ENCODE measurements at regions not wholly inside any gene's neighbourhood (a gene's known extent, or its start where the extent isn't known, plus 50 kb on each side); places are given as distances from the start of the nearest gene placed in this dataset.
"Not testable (repeated sequence)": the region's sequence is repeated elsewhere in the genome, so short reads cannot be mapped to it uniquely, and the experiment has no call there.

- DNase-seq (ENCODE audit: low spot score), result no peak
These were observed 149.4 kb upstream of the CHST15 start for GRCh38 chr10:124242791-124243190.

- DNase-seq (ENCODE audit: low spot score), result no peak
These were observed 149.0 kb upstream of the CHST15 start for GRCh38 chr10:124242365-124242764.

- not testable (repeated sequence) for DNase-seq (ENCODE audit: low spot score)
These were observed 148.1 kb upstream of the CHST15 start for GRCh38 chr10:124241510-124241909.

- DNase-seq (ENCODE audit: low spot score), result no peak
These were observed 147.5 kb upstream of the CHST15 start for GRCh38 chr10:124240839-124241291.

DNA sequence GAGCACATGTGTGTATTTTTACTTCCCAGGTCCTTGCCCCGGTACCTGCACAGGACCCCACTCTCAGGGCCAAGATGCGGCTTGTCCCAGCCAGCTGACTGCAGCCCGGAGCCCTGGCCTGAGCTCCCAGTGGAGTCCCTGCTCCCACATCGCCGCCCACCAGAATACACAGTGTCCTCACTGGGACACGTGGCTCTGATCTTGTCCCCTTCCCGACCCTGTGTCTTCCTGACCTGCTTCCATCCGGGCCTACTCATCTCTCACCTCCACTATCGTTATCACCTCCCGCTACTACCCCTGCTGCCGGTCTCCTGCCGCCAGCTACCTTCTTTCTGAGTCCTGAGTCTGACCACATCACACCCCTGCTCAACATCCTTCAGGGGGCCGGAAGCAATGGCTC, 146.3 kb upstream of the CHST15 start:
- DNase-seq (ENCODE audit: low spot score), result no peak

GRCh38 chr10:124239134-124239533, 145.7 kb upstream of the CHST15 start:
- no peak for DNase-seq (ENCODE audit: low spot score)

GRCh38 chr10:124238367-124238766, 145.0 kb upstream of the CHST15 start:
- DNase-seq (ENCODE audit: low spot score), result no peak

GRCh38 chr10:124237282-124237961, 144.0 kb upstream of the CHST15 start:
- no peak for DNase-seq (ENCODE audit: low spot score)

GRCh38 chr10:124236816-124237215, 143.4 kb upstream of the CHST15 start:
- no peak for DNase-seq (ENCODE audit: low spot score)

DNA sequence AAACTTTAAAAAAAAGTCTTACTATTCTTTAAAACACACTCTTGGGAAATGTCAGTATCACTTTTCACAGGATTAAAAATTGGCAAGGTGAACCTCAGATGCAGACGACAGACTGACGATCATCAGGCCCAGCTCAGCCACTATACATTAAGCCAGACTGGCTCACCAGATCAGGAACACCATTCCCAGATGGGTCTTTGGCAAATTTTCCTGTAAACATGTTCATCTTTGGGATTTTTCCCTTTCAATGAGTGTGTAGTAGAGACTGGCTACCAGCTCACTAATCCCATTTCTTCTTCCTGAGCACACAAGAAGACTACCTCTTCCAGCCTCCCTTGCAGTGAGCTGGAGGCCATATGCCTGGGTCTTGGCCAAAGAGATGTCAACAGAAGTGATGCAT, 142.7 kb upstream of the CHST15 start:
- no peak for DNase-seq (ENCODE audit: low spot score)

GRCh38 chr10:124235232-124235631, 141.8 kb upstream of the CHST15 start:
- DNase-seq (ENCODE audit: low spot score), result no peak

DNA sequence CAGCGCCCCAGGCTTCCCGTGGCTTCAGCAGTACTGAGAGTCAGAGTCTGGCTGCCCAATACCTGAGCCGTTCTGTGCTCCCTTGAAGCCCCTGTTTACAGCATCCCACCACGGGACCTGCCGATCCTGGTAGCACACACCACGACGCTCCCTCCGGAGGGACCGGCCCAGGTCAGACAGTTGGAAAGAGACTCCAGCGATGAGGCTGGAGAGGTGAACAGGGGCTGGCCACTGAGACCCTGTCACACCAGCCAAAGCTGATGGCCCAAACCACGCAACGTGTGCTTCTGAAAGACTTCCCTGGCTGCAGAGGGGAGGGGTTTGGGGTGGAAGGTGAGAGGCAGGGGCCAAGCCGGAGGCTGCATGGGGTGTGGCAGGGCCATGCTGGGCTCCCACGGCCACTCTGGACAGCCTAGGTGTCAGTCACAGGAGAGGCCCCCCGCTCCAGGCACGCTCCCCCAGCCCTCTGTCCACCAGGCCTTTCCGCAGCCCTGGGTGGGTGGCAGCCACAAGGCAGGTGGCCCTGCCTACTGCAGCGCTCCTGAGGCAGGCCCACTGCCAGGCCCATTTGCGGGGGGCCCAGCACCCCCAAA, 140.2 kb upstream of the CHST15 start:
- no peak for DNase-seq (ENCODE audit: low spot score)

DNA sequence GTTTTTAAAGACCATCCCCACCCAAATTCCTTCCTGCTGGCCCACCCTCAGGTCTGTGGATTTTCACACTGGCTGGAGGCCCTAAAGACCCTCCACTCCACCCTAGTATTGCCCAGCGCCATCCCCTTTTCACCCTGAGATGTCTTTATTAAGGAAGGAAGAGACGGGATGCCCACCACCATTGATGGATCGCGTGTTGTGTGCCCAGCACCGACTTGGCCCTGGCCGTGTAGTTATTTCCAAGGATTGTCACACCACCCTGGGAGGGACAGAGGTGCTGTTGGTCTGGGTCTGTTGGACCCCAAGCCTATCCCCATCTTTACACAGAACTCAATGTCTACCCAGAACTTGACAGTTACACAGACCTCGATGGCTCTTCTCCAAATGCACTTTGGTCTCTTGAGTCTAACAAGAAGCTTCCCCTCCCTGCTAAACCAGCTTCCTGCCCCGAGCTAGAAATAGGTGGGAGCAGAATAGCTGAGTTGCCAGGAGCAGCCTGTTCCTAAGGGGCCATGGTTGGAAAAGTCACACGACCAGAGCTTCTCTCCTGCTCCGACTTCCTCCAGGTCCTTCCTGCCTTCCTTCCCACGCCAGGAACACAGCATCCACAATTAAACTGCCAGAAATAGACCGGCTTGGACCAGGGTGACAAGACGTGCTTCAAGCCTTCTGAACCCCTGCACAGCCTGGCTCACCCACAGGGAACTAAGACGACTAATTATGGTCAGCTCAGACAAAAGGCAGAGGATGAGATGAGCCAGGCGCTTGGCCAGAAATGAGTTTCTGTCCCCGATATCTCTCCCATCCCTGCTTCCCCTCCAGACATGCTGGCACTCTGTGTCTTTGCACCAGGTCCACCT, 139.5 kb upstream of the CHST15 start:
- DNase-seq (ENCODE audit: low spot score), result no peak

GRCh38 chr10:124231168-124232155, 138.1 kb upstream of the CHST15 start:
- DNase-seq (ENCODE audit: low spot score), result no peak

- no peak for DNase-seq (ENCODE audit: low spot score)
These were observed 137.3 kb upstream of the CHST15 start for GRCh38 chr10:124230635-124231167.

DNA sequence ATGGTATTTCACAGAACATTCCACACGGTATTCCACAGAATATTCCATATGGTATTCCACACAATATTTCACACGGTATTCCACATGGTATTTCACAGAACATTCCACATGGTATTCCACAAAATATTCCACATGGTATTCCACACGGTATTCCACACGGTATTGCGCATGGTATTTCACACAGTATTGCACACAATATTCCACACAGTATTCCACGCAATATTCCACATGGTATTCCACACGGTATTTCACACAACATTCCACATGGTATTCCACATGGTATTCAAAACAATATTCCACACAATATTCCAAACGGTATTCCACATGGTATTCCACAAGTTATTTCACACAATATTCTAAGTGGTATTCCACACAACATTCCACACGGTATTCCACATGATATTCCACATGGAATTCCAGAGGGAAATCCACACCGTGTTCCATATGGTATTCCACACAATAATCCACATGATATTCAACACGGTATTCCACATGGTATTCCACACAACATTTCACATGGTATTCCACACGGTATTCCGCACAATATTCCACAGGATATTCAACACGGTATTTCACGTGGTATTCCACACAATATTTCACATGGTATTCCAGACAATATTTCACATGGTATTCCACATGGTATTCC, 136.7 kb upstream of the CHST15 start:
- no peak for DNase-seq (ENCODE audit: low spot score)

DNA sequence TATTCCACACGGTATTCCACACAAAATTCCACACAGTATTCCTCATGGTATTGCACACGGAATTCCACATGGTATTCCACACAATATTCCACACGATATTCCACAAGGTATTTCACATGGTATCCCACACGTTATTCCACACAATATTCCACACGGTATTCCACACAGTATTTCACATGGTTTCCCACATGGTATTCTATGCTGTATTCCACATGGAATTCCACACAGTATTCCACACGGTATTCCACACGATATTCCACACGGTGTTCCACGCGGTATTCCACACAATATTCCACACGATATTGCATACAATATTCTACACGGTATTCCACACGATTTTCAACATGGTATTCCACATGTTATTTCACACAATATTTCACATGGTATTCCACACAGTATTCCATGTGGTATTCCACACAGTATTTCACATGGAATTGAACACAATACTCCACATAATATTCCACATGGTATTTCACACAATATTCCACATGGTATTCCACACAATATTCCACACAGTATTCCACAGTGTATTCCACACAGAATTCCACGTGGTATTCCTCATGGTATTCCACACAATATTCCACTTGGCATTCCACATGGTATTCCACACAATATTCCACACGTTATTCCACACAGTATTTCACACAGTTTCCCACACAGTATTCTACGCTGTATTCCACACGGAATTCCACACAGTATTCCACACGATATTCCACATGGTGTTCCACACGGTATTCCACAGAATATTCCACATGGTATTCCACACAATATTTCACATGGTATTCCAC, 136.0 kb upstream of the CHST15 start:
- no peak for DNase-seq (ENCODE audit: low spot score)

DNA sequence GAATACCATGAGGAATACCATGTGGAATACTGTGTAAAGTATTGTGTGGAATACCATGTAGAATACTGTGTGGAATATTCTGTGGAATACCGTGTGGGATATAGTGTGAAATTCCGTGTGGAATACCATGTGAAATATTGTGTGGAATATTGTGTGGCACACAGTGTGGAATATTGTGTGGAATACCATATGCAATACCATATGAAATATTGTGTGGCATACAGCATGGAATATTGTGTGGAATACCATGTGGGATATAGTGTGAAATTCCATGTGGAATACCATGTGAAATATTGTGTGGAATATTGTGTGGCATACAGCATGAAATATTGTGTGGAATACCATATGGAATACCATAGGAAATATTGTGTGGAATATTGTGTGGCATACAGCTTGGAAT, 135.1 kb upstream of the CHST15 start:
- DNase-seq (ENCODE audit: low spot score), result no peak

DNA sequence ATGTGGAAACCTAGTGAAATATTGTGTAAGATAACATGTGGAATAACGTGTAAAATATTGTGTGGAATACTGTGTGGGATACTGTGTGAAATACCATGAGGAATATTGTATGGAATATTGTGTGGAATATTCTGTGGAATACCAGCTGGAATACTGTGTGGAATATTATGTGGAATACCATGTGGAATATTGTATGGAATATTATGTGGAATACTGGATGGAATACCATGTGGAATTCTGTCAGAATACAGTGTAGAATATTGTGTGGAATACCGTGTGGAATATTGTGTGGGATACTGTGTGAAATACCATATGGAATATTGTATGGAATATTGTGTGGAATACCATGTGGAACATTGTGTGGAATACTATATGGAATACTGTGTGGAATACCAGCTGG, 134.6 kb upstream of the CHST15 start:
- DNase-seq (ENCODE audit: low spot score), result no peak
